OCI-LY3 (cell line): ENCODE measurements at regions not wholly inside any gene's neighbourhood (a gene's known extent, or its start where the extent isn't known, plus 50 kb on each side); places are given as distances from the start of the nearest gene placed in this dataset.

ENCODE experiments used
- CTCF ChIP-seq: fragments of 200-600, 300-600 bp; sonication (generic); IDR thresholded peaks from 2 replicates; pipeline ENCODE4 v1.5.1; 2014; ENCODE audit warnings: antibody characterized with exemption, low read length, low read depth
- EZH2phosphoT487 ChIP-seq: fragments of 200-600 bp; shearing (Covaris generic); IDR thresholded peaks from 2 replicates; pipeline ENCODE4 v1.6.1; 2018; ENCODE audit warnings: antibody characterized with exemption, mixed run types, low read depth

GRCh38 chr18:72648481-72648960 is 104.4 kb upstream of the CBLN2 start:
- TF ChIP-seq CTCF (no peak), EZH2phosphoT487 (no peak)
